HFFc6 (cell line): ENCODE measurements at regions not wholly inside any gene's neighbourhood (a gene's known extent, or its start where the extent isn't known, plus 50 kb on each side); places are given as distances from the start of the nearest gene placed in this dataset.

Experiments used
- DNase-seq: peaks from one replicate; pipeline ENCODE4 v3.0.0-alpha.2; 2018
- H3K27ac Mint-ChIP-seq: 2 replicates; pipeline ENCODE4 v1.8.0; 2020; ENCODE audit warnings: mild to moderate bottlenecking, mixed read lengths
- H3K27me3 Mint-ChIP-seq: 2 replicates; pipeline ENCODE4 v1.8.0; 2021; ENCODE audit warnings: mild to moderate bottlenecking, moderate library complexity, mixed read lengths; ENCODE audit not compliant: insufficient read depth
- H3K36me3 Mint-ChIP-seq: 2 replicates; pipeline ENCODE4 v1.8.0; 2021; ENCODE audit warnings: low read depth, mixed read lengths
- H3K4me1 Mint-ChIP-seq: 2 replicates; pipeline ENCODE4 v1.8.0; 2020; ENCODE audit warnings: low read depth, mixed read lengths
- H3K4me3 Mint-ChIP-seq: 2 replicates; pipeline ENCODE4 v1.8.0; 2020; ENCODE audit warnings: mild to moderate bottlenecking, moderate library complexity, mixed read lengths
- H3K9me3 Mint-ChIP-seq: 2 replicates; pipeline ENCODE4 v1.8.0; 2020; ENCODE audit warnings: mild to moderate bottlenecking, mixed read lengths
- TF ChIP-seq, protein P1 (sequence below): fragments of 200-600 bp; sonication (generic); IDR thresholded peaks from 2 replicates; pipeline ENCODE4 v1.5.0; 2021; ENCODE audit warnings: antibody characterized with exemption, mild to moderate bottlenecking

DNA sequence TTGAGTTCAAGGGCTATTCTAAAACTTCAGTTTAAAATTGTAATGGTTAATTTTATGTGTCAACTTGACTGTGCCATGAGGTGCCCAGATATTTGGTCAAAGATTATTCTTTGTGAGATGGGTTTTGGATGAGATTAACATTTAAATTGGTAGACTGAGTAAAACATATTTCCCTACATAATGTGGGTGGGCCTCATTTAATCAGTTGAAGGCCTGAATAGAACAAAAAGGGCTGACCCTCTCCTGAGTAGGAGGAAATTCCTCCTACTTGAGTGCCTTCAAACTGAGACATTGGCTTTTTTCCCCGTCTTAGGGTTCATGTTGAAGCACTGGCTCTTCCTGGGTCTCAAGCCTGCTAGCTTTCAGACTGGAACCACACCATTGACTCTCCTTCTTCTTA lies 89.6 kb upstream of the FAM9A start:
- no peak overlapping the region for H3K4me3 Mint-ChIP-seq
- no peak for DNase-seq
- no peaks in the 10 kb centered on the region for H3K4me1 Mint-ChIP-seq
- H3K27ac Mint-ChIP-seq: no peak overlapping the region
- H3K9me3 Mint-ChIP-seq: peaks cover 4% of the 10 kb centered on the region; the same call in 1 of the 2 replicates
- no peaks in the 10 kb centered on the region for H3K36me3 Mint-ChIP-seq
- TF ChIP-seq, protein P1, sequence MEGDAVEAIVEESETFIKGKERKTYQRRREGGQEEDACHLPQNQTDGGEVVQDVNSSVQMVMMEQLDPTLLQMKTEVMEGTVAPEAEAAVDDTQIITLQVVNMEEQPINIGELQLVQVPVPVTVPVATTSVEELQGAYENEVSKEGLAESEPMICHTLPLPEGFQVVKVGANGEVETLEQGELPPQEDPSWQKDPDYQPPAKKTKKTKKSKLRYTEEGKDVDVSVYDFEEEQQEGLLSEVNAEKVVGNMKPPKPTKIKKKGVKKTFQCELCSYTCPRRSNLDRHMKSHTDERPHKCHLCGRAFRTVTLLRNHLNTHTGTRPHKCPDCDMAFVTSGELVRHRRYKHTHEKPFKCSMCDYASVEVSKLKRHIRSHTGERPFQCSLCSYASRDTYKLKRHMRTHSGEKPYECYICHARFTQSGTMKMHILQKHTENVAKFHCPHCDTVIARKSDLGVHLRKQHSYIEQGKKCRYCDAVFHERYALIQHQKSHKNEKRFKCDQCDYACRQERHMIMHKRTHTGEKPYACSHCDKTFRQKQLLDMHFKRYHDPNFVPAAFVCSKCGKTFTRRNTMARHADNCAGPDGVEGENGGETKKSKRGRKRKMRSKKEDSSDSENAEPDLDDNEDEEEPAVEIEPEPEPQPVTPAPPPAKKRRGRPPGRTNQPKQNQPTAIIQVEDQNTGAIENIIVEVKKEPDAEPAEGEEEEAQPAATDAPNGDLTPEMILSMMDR: no peak
- H3K27me3 Mint-ChIP-seq: no peaks in the 10 kb centered on the region; the same call in none of the 2 replicates

DNA sequence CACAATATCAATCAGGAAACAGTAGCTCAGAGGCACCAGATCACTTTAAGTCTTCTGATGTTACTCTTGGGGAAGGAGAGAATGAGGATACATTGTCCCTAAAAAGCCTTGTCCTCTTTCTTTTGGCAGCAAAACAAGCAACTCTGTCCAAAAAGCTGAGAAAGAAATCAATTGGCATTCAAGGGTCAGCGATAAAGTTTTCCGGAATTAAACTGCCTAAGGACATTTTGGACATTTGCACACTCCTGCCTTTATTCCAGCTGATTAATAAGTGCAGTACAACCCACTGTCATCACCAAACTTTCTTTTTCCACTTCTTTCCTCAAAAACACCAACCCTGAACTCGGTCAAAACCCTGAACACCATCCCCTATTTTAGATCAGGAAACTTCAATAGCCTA lies 85.8 kb upstream of the FAM9A start:
- no peak overlapping the region for H3K27ac Mint-ChIP-seq
- H3K9me3 Mint-ChIP-seq: no peaks in the 10 kb centered on the region

DNA sequence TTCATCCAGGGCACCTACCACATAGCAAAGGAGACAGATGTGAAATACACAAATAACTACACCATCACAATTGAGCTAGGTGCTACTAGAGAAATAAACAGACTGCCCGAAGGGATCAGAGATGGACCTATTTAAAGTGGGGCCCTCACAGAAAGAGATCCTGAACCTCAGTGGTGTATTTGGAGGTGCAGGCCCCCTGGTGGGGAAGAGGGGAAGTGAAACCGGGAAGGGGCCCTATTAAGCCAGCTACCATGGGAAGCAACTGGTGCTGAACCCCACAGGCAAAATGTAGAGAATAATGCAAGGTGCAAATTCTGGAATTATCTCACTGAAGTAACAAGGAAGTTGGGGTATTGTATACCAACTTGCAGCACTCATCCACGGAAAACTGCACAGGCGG lies 78.6 kb upstream of the FAM9A start:
- DNase-seq: no peak
- H3K4me3 Mint-ChIP-seq: no peak overlapping the region
- H3K27me3 Mint-ChIP-seq: peaks cover 9% of the 10 kb centered on the region; the same call in 1 of the 2 replicates
- H3K36me3 Mint-ChIP-seq: no peaks in the 10 kb centered on the region
- no peaks in the 10 kb centered on the region for H3K4me1 Mint-ChIP-seq
- TF ChIP-seq, protein P1: peak; percentile 78
- H3K27ac Mint-ChIP-seq: no peak overlapping the region
- H3K9me3 Mint-ChIP-seq: no peaks in the 10 kb centered on the region

More for the DNA sequence above, 85.8 kb upstream of the FAM9A start:
- Mint-ChIP-seq H3K27me3 (peaks cover 4% of the 10 kb centered on the region; the same call in 1 of the 2 replicates), H3K4me1 (no peaks in the 10 kb centered on the region), H3K36me3 (no peaks in the 10 kb centered on the region), H3K4me3 (no peak overlapping the region)
- DNase-seq: no peak
- TF ChIP-seq, protein P1: no peak

DNA sequence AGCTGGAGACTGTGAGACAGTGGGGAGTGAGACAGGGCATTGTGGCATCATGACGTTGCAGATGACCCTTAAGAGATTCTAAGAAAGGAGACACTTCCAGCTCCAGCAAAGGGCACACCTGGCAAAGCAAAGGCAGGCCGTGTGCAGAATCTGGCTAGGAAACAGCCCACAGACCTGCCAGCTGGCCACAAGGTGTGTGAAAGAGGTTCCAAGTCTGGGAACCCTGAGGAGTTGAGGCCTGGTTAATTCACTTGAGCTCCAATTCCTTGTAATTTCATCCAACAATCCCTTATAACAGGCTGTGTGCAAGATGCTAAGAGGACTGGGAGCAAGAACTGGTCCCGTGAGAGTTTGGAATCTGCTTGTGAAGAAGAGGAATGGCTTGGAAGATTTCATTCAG lies 72.8 kb upstream of the FAM9A start:
- DNase-seq: no peak
- peaks cover 17% of the 10 kb centered on the region for H3K4me1 Mint-ChIP-seq
- H3K4me3 Mint-ChIP-seq: no peak overlapping the region
- TF ChIP-seq, protein P1: no peak
- no peak overlapping the region for H3K27ac Mint-ChIP-seq
- no peaks in the 10 kb centered on the region for H3K36me3 Mint-ChIP-seq
- peaks cover 6% of the 10 kb centered on the region for H3K27me3 Mint-ChIP-seq
- no peaks in the 10 kb centered on the region for H3K9me3 Mint-ChIP-seq

DNA sequence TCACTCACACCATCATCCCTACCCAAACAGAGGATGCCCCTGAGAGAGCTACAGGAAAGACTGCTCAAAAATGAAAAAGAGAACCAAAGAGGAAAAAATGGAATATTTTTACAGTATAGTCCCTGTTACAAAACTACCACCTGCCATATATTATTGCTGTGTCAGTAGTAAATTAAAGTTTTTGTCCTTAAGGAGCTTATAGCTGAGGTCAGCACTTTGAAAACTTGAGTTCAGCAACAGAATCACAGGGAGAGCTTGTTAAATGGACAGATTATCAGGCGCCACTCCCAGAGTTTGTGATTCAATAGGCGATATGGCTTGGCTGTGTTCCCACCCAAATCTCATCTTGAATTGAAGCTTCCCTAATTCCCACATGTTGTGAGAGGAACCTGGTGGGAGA lies 71.9 kb upstream of the FAM9A start:
- Mint-ChIP-seq H3K27me3 (peaks cover 6% of the 10 kb centered on the region), H3K9me3 (no peaks in the 10 kb centered on the region), H3K4me3 (no peak overlapping the region), H3K36me3 (no peaks in the 10 kb centered on the region), H3K4me1 (peaks cover 25% of the 10 kb centered on the region), H3K27ac (no peak overlapping the region)
- no peak for DNase-seq
- TF ChIP-seq, protein P1: no peak

DNA sequence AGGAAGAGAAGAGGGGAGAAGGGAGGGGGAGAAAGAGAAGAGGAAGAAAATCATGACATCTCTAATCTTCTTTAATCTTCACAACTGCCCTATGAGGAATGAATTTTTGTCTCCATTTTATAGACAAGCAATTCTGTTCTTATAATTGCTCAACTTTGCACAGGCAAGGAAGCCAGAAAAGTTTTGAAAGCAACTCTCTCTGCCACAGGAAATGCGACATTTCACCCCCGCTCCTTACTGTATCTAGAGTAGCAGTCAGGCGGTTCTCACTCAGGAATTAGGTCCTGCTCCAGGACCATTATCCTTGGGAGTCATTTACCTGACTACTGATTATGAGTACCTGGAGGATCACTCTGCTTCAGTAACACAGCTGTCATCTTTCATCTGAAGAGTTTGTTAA lies 69.2 kb upstream of the FAM9A start:
- Mint-ChIP-seq H3K4me1 (peaks cover 35% of the 10 kb centered on the region), H3K27ac (no peak overlapping the region), H3K27me3 (peaks cover 6% of the 10 kb centered on the region), H3K4me3 (no peak overlapping the region), H3K36me3 (no peaks in the 10 kb centered on the region), H3K9me3 (no peaks in the 10 kb centered on the region)
- no peak for DNase-seq
- TF ChIP-seq, protein P1: no peak
